ENCODE measurements at regions not wholly inside any gene's neighbourhood (a gene's known extent, or its start where the extent isn't known, plus 50 kb on each side); places are given as distances from the start of the nearest gene placed in this dataset.

DNA sequence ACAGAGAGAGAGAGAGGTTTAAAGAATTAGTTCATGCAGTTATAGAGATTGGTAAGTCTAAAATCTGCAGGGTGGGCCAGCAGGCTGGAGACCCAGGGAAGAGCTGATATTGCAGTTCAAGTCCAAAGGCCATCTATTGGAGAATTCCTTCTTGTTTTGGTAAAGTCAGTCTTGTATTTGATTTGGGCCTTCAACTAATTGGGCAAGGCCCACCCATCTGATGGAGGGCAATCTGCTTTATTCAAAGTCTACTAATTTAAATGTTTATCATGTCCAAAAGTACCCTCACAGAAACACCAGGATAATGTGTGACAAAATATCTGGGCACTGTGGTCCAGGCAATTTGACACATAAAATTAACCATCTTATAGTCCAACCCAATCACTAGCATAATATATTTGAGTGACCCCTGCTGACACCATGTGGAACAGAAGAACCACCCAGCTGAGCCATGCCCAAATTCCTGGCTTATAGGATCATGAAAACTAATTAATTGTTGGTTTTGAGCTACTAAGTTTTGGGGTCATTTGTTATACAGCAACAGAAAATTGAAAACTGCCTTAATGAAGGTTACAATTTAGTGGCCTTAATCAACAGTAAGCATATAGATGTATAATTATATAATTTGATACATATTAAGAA is 109.1 kb upstream of the PLXNC1 start:
- TF ChIP-seq CTCF (IDR thresholded peaks at IDR 0.05; ENCODE audit: insufficient read depth, low read depth, low read length) (no peak), EZH2 (IDR thresholded peaks at IDR 0.05; ENCODE audit: insufficient read depth, low read length) (no peak)
